GM12872 (cell line): ENCODE measurements at regions not wholly inside any gene's neighbourhood (a gene's known extent, or its start where the extent isn't known, plus 50 kb on each side); places are given as distances from the start of the nearest gene placed in this dataset.

Source experiments
- CTCF ChIP-seq: IDR thresholded peaks from 3 replicates; pipeline ENCODE4 v1.5.1; 2011; ENCODE audit warnings: low read depth, mild to moderate bottlenecking, low read length, moderate library complexity; ENCODE audit not compliant: insufficient read depth

DNA sequence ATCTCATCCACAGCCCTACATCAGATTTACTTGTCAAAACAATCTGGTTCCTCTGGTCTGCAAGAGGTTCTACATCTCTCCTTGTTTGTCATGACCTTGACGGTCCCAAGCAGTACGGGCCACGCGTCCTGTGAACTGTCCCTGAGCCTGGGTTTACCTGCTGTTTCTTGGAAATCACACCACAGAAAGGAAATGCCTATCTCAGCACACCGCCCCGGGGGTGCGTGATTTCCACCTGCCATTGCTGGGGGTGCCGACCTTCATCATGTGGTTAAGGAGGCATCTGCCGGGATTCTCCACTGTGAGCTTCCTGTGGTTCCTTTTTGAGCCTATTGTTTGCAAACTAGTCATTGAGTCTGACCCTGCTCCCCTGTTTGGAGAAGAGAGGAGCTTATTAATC, 1363.4 kb downstream of the BRD1 start:
- no peak for TF ChIP-seq CTCF

DNA sequence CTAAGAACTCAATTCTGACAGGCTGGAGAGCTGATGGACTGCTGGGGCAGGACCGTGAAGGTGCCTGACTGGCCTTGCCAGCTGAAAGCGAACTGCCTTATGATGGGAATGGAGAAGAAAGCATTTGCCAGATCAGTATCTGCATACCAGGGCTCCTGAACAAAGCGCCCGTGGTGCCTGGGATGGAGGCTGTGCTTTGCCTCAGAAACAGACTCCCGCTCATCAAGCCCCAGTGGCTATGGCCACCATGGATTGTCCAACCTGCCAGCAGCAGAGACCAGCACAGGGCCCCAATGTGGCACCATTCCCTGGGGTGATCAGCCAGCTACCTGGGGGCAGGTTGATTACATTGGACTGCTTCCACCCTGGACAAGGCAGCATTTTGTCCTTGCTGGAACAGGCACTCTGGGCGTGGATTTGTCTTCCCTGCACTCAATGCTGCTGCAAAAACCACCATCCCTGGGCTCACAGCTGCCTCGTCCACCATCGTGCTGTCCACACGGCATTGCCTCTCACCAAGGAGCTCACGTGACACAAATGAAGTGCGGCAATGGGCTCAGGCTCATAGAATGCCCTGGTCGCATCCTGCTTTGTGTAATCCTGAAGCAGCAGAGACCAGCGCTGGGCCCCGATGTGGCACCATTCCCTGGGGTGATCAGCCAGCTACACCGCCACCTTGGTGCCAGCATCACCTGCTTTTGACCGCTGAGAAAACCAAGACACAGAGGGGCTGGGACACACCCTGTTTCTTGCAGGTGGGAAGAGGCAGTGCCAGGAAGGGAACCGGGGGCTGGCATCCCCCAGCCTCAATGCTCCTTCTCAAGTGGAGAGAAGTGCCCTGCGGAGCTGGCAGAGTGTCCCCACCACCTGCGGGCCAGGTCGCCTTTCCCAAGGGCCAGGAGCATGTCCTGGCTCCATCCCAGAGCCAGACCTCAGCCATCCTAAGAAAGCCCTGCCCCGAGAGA, 1367.5 kb downstream of the BRD1 start:
- TF ChIP-seq CTCF, result no peak

DNA sequence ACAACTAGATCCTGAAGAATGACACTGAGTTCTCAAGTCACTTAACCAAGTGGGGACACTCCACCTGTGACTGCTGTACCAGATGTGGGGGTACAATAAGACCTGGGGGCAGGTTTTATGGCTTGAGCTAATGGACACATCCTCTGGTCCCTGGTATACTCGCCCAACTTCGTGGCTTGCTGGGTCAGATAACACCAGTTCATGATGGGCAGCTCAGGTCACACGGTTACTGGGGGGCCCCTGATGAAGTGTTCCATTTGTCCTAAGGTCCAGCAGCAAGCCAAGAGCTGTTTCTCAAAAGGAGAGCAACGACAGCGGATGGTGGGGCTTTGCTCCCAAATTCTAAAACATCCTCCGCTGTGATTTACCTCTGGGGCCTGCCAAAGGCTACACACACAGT, 1368.4 kb downstream of the BRD1 start:
- TF ChIP-seq CTCF, result no peak

- TF ChIP-seq CTCF, result no peak
Observed at GRCh38 chr22:48456449-48456848, 1371.2 kb downstream of the BRD1 start.

- no peak for TF ChIP-seq CTCF
Observed at GRCh38 chr22:48453751-48454485, 1373.8 kb downstream of the BRD1 start.

DNA sequence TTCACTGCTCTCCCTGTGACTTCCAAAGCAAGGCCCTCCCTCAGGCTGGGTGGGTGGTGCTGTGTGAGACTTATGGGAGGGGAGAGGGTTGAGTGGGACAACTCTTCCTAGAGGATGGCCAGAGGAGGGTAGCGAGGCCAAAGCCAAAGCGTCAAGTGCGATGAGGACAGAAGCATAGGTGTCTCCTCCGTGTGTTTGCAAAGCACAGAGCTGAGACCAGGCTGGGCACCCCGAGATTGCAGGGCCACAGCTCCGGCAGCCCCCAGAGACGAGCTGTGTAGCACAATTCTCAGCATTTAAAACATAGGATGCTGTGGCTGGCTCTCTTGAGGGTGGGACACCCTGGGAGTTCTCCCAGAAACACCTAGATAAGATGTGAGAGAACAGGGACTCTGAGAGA, 1374.5 kb downstream of the BRD1 start:
- TF ChIP-seq CTCF, result no peak

GRCh38 chr22:48452766-48453165, 1374.9 kb downstream of the BRD1 start:
- TF ChIP-seq CTCF, result no peak
